Esophagus squamous epithelium (tissue), 5 donors: ENCODE measurements at regions not wholly inside any gene's neighbourhood (a gene's known extent, or its start where the extent isn't known, plus 50 kb on each side); places are given as distances from the start of the nearest gene placed in this dataset.

Source experiments
- DNase-seq: peaks from one replicate; lab custom pipeline; 2025; lab: John Stamatoyannopoulos, UW
- H3K27ac ChIP-seq, 4 donors: fragments of 200-600 bp; sonication (generic); one replicate each; pipeline ENCODE4 v1.5.1; 2016 to 2019; ENCODE audit warnings: mild to moderate bottlenecking in 1 of 4
- H3K27me3 ChIP-seq, 4 donors: fragments of 200-600 bp; sonication (generic); 1 replicate in 3 of 4; 2 replicates in 1 of 4; pipeline versions ENCODE4 v1.5.1 to v1.6.0; 2017 to 2021; ENCODE audit warnings: antibody characterized with exemption in 1 of 4
- H3K36me3 ChIP-seq, 3 donors: fragments of 200-600 bp; sonication (generic); one replicate each; pipeline ENCODE4 v1.5.1; 2016 to 2019
- H3K4me1 ChIP-seq, 3 donors: fragments of 200-600 bp; sonication (generic); one replicate each; pipeline ENCODE4 v1.5.1; 2017 to 2019
- H3K4me3 ChIP-seq, 4 donors: fragments of 200-600 bp; sonication (generic); 1 replicate in 3 of 4; 2 replicates in 1 of 4; pipeline ENCODE4 v1.5.1; 2016 to 2019; ENCODE audit warnings: mild to moderate bottlenecking in 2 of 4, moderate library complexity in 1 of 4
- H3K9me3 ChIP-seq, 3 donors: fragments of 200-600 bp; sonication (generic); one replicate each; pipeline ENCODE4 v1.5.1; 2016 to 2019
- POLR2A ChIP-seq, 4 donors: fragments of 450-650 bp; IDR thresholded peaks; one replicate each; pipeline ENCODE4 v1.6.1; 2017; ENCODE audit warnings: antibody characterized with exemption in 4 of 4, mild to moderate bottlenecking in 4 of 4, moderate library complexity in 3 of 4
- WGBS, 2 donors: methylation state at CpG; one replicate each; pipeline ENCODE4 v1.1.5; 2018; 5-methylcytosine and 5-hydroxymethylcytosine counted together
- intact Hi-C: fragments of 100-400 bp; cut with DNase I; formaldehyde crosslinking; loops from one replicate; pipeline ENCODE4 v1.15.0; 2022
- TF ChIP-seq, protein P1 (sequence below), 6 experiments: fragments of 450-650 bp in 4 of 6; fragments of 200-600 bp in 2 of 6; sonication (generic) in 2 of 6; IDR thresholded peaks; one replicate each; pipeline ENCODE4 v1.5.1; 2016 to 2019; ENCODE audit warnings: antibody characterized with exemption in 6 of 6, mild to moderate bottlenecking in 4 of 6, moderate library complexity in 4 of 6
- donor health status: DM: yes; HTN: yes; CAD: no.

DNA sequence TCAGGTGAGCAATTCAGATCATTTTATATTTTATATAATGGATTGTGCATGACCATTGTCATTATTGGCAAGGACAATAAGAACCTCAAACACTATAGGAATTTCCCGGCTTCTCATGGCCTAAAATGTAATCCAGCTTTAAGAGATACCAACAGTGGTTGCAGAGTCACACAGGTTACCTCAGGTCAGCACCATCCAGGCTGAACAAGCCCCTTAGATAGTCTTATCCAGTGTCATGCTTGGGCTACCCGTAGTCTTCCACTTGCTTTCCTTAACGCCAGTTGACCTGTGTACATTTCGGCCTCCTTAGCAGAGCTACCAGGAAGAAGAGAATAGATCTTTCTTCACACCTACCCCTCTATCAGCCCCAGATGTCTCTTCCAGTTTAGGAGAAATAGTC is 293.3 kb upstream of the SYT4 start:
- Histone ChIP-seq H3K4me3 (no peak overlapping the region), H3K27me3 (no peaks in the 10 kb centered on the region), H3K36me3 (no peaks in the 10 kb centered on the region), H3K27ac (no peak overlapping the region), H3K9me3 (no peaks in the 10 kb centered on the region), H3K4me1 (no peaks in the 10 kb centered on the region)
- whole genome bisulfite sequencing, 2 donors, result 76 to 89% methylated on average over 4 of the region's 4 CpGs
- intact Hi-C loops, result no loop called here
- DNase-seq, result no peak
- TF ChIP-seq, protein P1, sequence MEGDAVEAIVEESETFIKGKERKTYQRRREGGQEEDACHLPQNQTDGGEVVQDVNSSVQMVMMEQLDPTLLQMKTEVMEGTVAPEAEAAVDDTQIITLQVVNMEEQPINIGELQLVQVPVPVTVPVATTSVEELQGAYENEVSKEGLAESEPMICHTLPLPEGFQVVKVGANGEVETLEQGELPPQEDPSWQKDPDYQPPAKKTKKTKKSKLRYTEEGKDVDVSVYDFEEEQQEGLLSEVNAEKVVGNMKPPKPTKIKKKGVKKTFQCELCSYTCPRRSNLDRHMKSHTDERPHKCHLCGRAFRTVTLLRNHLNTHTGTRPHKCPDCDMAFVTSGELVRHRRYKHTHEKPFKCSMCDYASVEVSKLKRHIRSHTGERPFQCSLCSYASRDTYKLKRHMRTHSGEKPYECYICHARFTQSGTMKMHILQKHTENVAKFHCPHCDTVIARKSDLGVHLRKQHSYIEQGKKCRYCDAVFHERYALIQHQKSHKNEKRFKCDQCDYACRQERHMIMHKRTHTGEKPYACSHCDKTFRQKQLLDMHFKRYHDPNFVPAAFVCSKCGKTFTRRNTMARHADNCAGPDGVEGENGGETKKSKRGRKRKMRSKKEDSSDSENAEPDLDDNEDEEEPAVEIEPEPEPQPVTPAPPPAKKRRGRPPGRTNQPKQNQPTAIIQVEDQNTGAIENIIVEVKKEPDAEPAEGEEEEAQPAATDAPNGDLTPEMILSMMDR (IDR thresholded peaks at IDR 0.05), result no peak
- TF ChIP-seq POLR2A (IDR thresholded peaks at IDR 0.05), result no peak

DNA sequence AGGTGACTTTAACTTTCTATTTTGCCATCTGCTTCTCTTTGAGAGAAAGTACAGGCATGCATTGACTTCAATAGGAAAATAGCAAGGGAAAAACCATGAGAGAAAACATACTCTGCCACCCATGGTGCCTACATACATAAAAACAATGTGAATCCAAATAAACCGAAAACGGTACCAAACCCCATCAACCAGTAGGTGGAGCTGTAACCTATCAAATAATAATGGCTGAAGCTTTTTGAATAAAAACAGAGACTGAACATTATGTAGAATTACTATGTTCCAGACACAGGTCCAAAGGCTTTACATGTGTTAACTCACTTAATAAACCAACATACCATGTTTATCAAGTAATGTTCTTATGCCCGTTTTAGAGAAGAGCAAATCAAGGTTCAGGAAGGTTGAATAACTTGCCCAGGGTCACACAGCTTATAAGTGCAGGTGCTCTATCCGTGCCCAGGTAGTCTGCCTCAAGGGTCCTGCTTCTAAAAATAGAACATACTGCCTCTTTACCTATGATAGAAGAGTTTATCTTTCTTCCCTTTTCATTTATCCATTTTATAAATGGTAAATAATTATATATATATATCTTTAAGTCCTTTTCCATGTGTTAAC is 293.9 kb upstream of the SYT4 start:
- DNase-seq, result no peak
- intact Hi-C loops, result no loop called here
- Histone ChIP-seq H3K4me3 (no peak overlapping the region), H3K4me1 (no peaks in the 10 kb centered on the region), H3K27me3 (no peaks in the 10 kb centered on the region), H3K36me3 (no peaks in the 10 kb centered on the region), H3K9me3 (no peaks in the 10 kb centered on the region), H3K27ac (no peak overlapping the region)
- TF ChIP-seq POLR2A (IDR thresholded peaks at IDR 0.05), result no peak
- TF ChIP-seq, protein P1 (IDR thresholded peaks at IDR 0.05), result peak in 5 of 6 experiments; percentile 58 to 74 (median 68)
- 17 to 21% methylated on average over 4 of the region's 4 CpGs for WGBS, 2 donors

DNA sequence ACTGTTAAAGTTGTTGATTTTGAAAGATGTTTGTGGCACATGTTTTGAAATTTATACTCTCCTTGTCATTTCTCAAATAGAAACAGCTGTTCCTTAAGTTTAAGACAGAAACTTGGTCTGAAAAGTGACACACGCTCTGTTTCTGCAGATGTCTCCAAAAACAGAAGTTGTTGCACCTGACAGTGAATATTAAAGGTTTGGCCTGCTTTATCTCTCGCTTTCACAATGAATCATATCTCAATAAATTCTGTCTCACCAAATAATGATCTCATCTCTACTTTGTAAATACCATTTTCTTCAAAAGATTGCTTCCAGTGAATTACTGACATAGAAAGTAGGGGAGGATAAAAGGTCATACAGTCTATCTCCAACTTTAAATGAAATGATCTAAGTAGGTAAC is 294.9 kb upstream of the SYT4 start:
- Histone ChIP-seq H3K27me3 (no peaks in the 10 kb centered on the region), H3K27ac (no peak overlapping the region), H3K36me3 (no peaks in the 10 kb centered on the region), H3K4me3 (no peak overlapping the region), H3K4me1 (no peaks in the 10 kb centered on the region), H3K9me3 (no peaks in the 10 kb centered on the region)
- DNase-seq, result no peak
- no peak for TF ChIP-seq POLR2A (IDR thresholded peaks at IDR 0.05)
- TF ChIP-seq, protein P1 (IDR thresholded peaks at IDR 0.05), result no peak
- intact Hi-C loops, result no loop called here
- WGBS, 2 donors, result 60 to 63% methylated on average over 2 of the region's 2 CpGs

DNA sequence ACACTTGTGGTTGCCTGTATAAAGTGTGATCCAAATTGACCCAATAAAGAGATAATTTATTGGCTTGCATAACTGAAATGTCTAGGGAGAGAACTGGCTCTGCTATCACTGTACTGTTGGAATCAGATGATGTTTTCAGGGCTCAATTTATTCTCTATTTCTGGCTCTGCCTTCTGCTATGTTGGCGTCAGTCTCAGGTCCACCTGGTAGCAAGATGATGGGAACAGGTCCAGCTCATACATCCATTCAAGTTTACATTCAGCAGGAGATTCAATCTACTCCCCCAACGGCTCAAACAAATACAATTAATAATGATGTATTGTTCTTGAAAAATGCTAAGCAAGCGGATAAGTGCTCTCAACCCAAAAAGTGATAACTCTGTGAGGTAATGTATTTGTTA is 297.7 kb upstream of the SYT4 start:
- H3K27me3 ChIP-seq, result no peaks in the 10 kb centered on the region
- 46 to 63% methylated on average over 3 of the region's 3 CpGs for WGBS, 2 donors
- TF ChIP-seq, protein P1 (IDR thresholded peaks at IDR 0.05), result no peak
- TF ChIP-seq POLR2A (IDR thresholded peaks at IDR 0.05), result no peak
- DNase-seq, result no peak
- no peak overlapping the region for H3K4me3 ChIP-seq
- intact Hi-C loops, result no loop called here
- no peak overlapping the region for H3K27ac ChIP-seq
- peaks cover 0 to 4% (median 0%) of the 10 kb centered on the region in 3 donors for H3K4me1 ChIP-seq
- H3K9me3 ChIP-seq, result no peaks in the 10 kb centered on the region
- H3K36me3 ChIP-seq, result no peaks in the 10 kb centered on the region

DNA sequence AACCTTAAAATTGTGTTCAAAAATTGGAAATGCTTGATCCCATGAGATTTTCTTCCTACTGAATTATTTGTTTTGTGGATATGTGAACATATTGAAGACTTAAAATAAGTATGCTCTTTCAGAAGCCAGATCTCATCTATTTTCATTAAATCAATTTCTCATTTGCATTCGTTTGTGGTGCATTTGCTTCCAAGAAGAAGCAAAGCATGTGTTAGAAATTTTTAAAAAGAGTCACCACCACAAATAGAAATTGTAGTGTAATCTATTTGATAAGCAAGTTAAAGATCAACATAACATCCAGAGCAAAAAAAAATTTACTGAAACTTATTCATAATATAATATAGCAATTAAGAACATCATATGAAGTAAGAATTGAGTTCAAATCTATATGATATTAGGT is 300.9 kb upstream of the SYT4 start:
- Histone ChIP-seq H3K27me3 (no peaks in the 10 kb centered on the region), H3K36me3 (no peaks in the 10 kb centered on the region), H3K4me3 (no peak overlapping the region), H3K9me3 (no peaks in the 10 kb centered on the region), H3K4me1 (peaks cover 0 to 4% (median 0%) of the 10 kb centered on the region in 3 donors), H3K27ac (no peak overlapping the region)
- no peak for TF ChIP-seq POLR2A (IDR thresholded peaks at IDR 0.05)
- TF ChIP-seq, protein P1 (IDR thresholded peaks at IDR 0.05), result no peak
- WGBS, 2 donors, result 63 to 74% methylated on average over 1 of the region's 1 CpG
- intact Hi-C loops, result no loop called here
- no peak for DNase-seq
